ENCODE measurements at regions not wholly inside any gene's neighbourhood (a gene's known extent, or its start where the extent isn't known, plus 50 kb on each side); places are given as distances from the start of the nearest gene placed in this dataset.

GRCh38 chr20:40309731-40310130 is 379.3 kb downstream of the MAFB start:
- DNase-seq (ENCODE audit: insufficient read length, low spot score) (no peak), FAIRE-seq (no peak)
- no peak for TF ChIP-seq CTCF (IDR thresholded peaks at IDR 0.05; ENCODE audit: insufficient read depth, missing control alignments)

- DNase-seq (ENCODE audit: insufficient read length, low spot score) (no peak), FAIRE-seq (no peak)
- no peak for TF ChIP-seq CTCF (IDR thresholded peaks at IDR 0.05; ENCODE audit: insufficient read depth, missing control alignments)
Measured at GRCh38 chr20:40307997-40308396, 381.0 kb downstream of the MAFB start.

GRCh38 chr20:40307268-40307667 is 381.8 kb downstream of the MAFB start:
- TF ChIP-seq CTCF (IDR thresholded peaks at IDR 0.05; ENCODE audit: insufficient read depth, missing control alignments): no peak
- DNase-seq (ENCODE audit: insufficient read length, low spot score) (no peak), FAIRE-seq (no peak)

- FAIRE-seq: no peak
- no peak for TF ChIP-seq CTCF (IDR thresholded peaks at IDR 0.05; ENCODE audit: insufficient read depth, missing control alignments)
Measured at GRCh38 chr20:40305303-40305702, 383.7 kb downstream of the MAFB start.

GRCh38 chr20:40304119-40304613 is 384.9 kb downstream of the MAFB start:
- FAIRE-seq (no peak), DNase-seq (ENCODE audit: insufficient read length, low spot score) (no peak)
- TF ChIP-seq CTCF (IDR thresholded peaks at IDR 0.05; ENCODE audit: insufficient read depth, missing control alignments): no peak

More at GRCh38 chr20:40305303-40305702, 383.7 kb downstream of the MAFB start:
- DNase-seq (ENCODE audit: insufficient read length, low spot score): no peak

- FAIRE-seq (no peak), DNase-seq (ENCODE audit: insufficient read length, low spot score) (no peak)
- no peak for TF ChIP-seq CTCF (IDR thresholded peaks at IDR 0.05; ENCODE audit: insufficient read depth, missing control alignments)
Measured at GRCh38 chr20:40294747-40295146, 394.3 kb downstream of the MAFB start.

GRCh38 chr20:40294175-40294574 is 394.9 kb downstream of the MAFB start:
- DNase-seq (ENCODE audit: insufficient read length, low spot score) (no peak), FAIRE-seq (no peak)
- no peak for TF ChIP-seq CTCF (IDR thresholded peaks at IDR 0.05; ENCODE audit: insufficient read depth, missing control alignments)

Data from D721Med (cell line).